A172 (cell line): ENCODE measurements at regions not wholly inside any gene's neighbourhood (a gene's known extent, or its start where the extent isn't known, plus 50 kb on each side); places are given as distances from the start of the nearest gene placed in this dataset.

Experiments
- DNase-seq: peaks from one replicate; pipeline ENCODE4 v3.0.0-alpha.2; 2015; ENCODE audit warnings: low spot score

DNA sequence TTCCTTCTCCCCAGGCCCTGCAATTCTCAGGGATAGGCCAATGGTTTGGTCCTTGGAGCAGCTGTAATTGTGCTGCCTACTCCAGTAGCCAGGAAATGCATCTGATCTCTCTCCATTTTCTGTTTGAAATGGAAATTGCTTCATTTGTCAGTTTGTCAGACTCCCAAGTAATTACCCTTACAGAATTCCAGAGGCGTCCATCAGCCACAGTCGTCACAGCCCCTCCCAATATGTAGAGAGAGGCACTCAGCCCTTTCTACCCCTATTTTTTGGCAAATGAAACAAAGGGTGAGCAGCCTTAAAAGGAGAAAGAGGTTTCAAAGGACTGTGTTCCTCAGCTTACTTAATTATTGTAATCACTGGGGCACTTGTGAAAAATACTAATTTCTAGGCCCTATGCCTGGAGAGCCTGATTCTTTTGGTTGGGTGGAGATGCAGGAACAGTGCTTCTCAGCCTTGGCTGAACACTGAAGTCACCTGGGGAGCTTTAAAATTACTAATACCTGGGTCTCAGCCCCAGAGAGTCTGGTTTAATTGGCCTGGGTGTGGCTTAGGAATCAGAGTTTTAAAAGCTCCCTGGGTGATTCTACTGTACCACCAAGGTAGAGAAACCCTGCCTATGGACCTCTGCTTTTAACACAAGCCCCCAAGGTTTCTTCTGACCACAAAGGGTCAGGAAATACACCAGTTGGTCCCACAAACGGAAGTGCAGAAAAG is 190.0 kb downstream of the EMP1 start:
- DNase-seq: no peak

DNA sequence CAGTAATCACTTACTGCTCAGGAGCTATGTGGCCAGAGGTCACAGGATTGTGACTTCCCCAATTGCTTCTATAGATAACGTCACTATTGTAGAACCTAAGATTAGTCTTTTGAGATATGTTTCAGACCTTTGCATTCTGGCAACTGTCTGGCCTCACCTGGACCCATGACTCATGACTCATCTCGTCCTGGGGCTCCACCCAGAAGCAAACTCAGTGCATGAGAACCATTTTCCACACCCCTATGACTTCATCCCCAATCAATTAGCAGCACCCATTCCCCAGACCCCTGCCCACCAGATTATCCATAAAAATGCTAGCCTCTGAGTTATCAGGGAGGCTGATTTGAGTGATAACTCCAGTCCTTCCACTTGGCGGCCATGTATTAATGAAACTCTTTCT is 186.9 kb downstream of the EMP1 start:
- DNase-seq: no peak

DNA sequence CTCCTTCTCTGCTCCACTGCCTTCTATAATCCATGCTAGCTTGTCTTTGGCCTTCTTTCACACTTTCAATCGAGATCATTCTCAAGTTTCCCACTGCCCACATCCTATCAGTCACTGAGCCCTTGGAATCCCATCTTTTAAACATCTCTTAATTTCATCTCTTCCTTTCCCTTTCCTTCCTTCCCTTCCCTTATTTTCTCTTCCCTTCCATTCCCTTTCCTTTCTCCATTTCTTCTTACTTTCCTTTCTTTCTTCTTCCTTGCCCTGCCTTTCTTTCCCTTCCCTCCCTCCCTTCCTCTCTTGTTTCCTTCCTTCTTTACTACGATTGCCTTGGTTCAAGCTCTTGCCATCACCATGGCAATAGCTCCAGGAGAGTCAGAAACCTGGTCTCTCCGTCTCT is 183.8 kb downstream of the EMP1 start:
- no peak for DNase-seq

DNA sequence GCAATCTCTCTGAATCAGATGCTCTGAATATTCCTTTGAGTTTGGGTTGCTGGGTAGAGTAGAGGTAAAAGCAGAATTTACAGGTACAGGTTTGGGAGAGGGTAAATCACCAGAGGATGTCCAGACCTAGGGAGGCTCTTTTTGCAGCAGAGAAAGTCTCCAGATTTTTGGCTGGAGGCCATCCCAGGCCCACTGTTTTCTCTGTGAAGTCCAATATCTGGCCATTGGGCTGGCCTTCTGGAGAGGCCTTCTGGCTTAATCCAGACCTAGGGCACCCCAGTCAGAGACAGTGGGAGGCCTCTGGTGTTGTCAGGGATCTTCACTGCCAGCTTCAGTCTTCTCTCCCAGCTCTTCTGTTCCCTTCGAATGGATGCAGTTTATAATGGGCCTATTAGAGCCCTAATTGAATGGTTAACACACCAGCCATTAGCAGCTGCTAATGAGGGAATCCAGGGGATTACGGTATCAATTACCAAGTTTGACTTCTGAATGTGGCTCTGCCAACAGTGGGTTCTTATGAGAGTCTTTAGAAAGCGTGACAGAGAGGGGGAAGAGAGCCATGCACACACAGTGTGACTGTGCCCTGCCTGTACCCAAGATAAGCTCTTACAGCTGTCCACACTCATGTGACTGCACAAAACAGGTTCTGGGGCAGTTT is 183.1 kb downstream of the EMP1 start:
- no peak for DNase-seq

DNA sequence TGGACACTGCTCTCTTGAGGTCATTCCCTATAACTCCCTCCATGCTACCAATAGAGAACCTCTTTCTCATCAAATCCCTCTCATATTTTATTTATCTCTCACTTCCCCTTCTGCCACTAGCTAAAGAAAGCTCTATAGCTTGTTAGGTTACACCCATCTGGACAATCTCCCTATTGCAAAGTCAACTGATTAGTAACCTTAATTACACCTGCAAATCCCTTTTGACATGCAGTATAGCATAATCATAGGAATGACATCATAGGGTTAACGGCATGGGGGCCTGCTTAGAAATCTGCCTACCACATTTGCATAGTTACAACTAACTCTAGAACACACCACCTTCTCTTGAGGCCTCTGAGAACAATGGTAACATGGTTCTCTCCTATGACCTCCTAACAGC is 181.2 kb downstream of the EMP1 start:
- no peak for DNase-seq

DNA sequence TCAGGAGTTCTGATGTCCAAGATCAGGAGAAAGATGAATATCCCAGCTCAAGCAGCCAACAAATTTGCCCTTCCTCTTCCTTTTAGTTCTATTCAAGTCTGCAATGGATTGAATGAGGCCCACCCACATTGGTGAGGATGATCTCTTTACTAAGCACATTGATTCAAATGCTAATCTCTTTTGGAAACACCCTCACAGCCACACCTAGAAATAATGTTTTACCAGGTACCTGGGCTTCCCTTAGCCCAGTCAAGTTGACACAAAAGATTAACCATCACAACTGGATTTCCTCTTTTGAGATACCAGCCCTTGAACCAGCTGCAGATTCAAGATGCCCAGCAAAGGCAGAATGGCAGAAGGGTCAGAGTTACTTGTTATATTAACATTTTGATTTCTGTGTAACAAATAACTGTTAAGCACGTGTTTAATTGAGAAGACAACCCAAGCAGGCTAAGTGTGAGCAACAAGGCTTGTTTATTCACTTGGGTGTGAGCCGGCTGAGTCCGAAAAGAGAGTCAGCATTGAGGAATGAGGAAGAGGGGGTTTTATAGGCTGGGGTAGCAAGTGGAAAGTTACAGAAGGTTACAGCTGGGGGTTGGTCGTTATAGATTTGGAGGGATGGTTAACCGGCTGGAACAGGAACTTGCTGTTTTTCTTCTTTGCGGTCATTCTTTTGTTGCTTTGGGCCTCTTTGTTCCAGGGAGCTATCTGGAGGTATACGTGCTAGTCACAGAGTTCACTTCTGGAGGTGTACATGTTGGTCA is 180.3 kb downstream of the EMP1 start:
- DNase-seq: no peak

DNA sequence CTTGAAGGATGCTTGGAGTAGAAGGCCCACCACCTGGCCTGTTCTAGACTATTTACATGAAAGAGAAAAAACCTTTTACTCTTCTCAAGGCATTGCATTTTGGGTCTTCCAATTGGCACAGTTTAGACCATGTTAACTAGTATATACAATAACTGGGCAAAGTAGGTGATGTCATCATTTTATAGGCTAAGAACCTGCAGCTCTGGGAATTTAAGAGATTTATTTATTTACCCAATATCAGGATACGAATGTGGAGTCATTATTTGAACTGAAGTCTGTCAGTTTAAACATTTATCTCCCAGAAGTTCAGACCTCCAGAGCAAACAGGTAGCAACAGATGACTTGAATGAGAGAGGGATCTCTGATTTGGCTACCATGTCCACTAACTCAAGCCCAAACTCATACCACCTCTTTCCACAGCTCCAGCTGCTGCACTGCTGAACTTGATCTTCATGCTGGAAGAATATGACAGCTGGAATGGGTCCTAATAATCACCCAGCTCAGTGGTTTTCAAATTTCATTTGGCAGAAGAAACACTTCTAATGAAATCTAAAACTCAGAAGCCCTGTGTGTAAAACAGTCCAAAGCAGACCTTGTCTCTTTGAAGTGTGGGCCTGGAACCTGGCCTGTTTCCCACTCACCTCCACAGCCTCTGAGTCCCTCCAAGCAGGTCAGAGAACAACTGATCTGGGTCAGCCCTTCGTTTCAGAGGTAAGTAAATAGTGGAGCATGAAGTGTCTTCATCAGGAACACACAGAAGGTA is 179.2 kb downstream of the EMP1 start:
- no peak for DNase-seq

DNA sequence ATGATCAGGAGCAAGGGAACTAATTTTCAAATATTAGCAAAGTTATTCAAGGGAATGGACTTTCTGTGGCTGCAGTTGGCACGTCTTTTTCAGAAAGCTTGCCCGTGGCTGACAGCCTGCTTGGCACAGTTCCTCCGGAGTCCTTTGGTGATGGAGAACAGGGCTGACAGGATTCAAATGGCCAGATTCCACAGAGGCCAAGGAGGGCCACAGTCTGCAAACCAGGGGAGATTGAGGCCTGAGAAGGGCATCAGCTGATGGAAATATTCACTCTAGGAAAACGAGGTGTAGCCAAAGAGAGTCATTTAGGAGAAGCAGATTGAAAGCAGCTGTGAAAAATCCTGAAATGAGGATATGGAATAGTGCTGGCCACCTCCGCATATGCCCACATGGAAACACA is 178.3 kb downstream of the EMP1 start:
- no peak for DNase-seq

DNA sequence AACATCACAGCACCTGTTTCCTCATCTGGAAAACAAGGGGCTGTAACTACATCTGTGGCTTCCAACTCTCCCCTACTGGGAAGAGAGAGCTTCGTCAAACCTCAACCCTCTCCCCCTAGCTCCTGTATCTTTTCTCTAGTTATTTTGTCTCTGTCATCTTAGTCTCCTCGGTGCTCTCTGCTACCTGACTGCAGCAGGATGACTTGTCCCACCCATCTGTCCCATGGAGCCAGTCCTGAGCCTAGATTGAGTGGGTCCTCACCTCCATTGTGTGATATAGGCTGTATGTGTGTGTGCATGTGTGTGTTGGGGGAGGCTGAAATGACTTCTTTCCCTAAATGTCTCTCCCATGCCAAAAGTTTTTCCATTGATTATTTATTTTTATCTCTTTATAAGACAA is 177.3 kb downstream of the EMP1 start:
- DNase-seq: no peak

DNA sequence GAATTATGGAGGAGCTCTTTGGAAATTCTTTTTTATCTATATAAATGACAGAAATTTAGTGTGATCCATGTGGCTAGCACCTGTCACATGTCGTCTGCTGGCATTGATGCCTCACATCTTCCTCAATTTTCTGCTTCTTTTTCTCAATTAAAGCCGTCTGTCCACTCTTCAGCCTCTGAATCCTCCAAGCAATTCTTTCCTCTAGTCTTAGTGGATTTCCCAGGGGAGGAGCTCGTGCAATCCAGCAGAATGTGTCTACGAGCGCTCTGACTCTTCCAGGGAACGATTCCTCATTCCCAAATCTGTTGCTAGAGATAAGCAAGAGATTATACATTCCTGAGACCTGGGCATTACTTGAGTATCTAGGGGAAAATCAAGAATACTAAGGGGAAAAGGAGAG is 176.6 kb downstream of the EMP1 start:
- DNase-seq: no peak

DNA sequence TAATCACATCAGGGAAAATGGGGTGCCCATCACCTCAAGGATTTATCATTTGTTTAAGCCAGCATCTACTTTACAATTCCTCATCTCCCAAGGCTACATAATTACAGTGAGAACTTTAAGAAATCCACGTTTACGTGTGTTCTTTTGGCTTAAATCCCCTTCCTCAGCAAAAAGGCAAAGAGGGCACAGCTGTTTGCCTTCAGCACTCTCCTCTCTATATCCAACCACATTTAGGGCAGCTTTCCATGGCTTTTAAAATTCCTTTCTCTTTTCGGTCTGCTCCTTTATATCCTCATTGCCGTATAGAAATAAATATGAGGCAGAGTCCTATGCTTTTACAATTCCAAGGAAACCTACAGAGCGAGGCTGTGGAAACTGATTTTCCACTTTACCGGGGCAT is 175.9 kb downstream of the EMP1 start:
- DNase-seq: no peak

DNA sequence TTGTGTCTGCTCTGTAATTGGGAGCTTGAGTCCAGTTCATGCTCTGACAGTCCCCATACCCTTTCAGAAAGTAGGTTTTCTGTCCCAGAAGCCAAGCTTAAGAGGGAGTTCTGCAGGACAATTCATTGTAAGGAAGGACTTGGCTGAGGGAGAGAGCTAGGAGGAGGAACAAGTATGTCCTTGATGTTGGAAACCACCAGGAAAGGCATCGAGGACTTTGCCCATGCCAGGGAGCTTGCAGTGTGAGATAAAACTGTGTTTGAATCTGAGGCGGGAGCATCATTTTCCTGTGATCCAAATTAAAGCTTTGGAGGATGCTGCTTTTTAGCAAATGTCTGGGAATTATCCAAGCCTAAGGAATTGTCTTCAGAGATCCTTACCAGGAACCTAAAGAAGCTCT is 175.3 kb downstream of the EMP1 start:
- DNase-seq: no peak

DNA sequence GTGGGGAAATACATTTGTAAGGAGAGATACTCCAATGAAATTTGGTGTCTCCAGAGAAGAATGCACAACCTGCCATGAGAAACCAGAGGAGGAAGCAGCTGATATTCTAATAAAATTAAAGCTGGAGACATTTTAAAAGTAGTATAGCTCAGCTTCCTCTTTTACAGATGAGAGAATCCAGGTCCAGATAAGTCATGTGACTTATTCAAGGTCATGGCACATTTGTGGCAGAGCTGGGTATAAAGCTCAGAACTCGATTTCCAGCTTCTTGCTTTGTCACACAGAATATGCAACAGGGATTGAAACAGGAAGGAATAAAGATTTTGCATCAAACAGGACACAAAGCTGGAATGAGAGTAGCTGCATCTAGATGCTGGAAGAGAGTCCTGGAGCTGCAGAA is 174.8 kb downstream of the EMP1 start:
- DNase-seq: no peak

DNA sequence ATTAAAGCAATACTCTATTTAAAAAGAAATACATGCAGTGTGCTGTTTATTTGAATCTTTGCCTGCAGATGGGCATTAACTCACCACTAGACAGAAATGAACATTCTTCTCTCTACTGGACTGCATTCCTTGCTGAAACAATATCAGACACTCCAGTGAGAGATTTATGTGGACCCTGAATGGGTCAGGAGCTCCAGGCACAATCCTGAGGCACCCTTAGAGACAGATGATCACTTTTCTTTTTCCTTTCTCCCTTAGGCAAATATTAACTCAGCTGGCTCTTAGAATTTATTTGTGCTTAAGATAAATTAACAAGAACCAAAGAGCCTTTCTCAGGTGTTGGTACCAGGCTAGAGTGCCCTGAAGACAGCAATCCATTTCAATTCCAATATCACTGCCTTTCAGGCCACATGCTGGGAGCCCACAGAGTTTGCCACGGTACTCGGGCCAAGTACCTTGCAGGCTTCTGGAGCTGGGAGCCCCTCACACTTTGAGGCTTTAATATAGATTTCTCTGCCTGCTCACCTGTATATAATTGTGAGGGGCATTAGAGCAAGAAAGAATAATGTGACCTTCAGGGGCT is 173.0 kb downstream of the EMP1 start:
- DNase-seq: no peak

DNA sequence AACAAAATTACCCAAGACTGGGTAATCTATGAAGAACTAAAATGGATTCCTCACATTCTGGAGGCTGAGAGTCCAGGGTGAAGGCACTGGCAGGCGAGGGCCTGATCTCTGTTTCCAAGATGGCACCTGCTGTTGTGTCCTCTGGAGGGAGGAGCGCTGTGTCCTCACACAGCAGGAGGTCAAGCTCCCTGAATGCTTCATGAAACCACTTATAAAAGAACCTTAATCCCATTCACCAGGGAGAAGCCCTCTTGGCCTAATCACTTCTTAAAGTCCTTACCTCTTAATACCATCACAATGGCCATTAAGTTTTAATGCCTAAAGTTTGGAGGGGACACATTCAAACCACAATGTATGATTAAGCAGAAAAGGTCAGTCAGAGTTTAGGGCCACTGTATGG is 172.4 kb downstream of the EMP1 start:
- no peak for DNase-seq

DNA sequence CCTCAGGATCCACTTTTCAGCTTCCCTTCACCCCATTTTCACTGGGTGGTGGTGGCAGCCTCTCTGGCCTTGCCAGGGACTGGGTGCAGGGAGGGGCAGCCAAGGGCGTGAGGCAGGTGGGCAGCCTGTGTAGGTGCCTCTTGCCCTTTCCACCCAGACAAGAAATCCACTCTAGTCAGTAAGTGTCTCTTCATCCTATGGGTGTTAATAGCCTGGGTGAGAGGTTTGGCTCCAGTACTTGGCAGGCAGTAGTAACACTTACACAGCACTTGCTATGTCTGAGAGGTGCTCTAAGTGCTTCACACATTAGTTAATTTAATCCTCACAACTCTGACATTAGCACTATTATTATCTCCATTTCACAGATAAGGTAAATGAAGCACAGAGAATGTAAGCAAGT is 171.9 kb downstream of the EMP1 start:
- DNase-seq: no peak

DNA sequence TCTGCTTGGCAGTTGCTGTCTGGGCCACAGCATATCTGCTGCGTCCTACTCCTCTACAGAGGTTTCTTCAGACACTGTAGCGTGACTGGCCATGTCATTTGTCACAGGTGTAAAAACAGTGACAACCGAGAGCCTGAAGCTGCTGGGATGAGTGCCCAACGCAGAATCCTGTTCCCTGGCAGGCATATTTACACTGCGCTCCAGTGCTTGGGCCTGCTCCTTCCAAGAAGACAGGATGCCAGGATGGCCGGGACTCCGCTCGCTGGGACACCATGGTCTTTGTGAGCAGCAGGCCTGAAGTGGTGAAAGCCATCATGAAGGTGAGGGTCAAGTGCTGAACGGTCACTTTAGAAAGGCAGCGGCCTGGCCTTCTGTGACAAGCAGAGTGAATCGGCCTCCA is 171.4 kb downstream of the EMP1 start:
- DNase-seq: no peak

DNA sequence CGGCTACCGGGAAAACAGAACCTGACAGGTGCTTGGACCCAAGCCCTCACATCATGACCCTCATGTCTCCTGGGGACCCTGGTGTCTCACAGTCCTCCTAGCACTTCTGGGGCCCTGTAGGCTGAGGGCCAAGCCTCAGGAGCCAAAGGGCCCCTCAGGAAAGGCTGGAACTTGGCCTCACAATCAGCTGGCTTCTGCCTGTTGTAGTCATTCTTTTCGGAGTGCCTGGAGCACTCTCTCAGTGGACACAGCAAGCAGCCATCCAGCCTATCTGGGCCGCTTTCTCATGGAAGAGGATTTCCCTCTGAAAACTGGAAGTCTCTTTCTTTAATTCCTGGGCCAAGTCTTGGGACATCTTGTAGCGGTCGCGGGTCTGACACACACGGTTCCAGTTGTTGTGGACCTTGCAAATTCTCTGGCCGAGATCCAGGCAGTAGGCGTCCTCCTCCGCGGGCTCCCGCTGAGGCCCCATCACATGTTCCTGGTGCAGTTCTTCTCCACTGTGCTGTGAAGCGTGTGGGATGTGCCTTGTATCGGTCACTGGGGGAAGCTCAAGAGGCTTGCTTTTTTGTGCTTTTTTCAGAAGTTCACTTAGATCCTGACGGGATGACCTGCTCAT is 169.3 kb downstream of the EMP1 start:
- no peak for DNase-seq

DNA sequence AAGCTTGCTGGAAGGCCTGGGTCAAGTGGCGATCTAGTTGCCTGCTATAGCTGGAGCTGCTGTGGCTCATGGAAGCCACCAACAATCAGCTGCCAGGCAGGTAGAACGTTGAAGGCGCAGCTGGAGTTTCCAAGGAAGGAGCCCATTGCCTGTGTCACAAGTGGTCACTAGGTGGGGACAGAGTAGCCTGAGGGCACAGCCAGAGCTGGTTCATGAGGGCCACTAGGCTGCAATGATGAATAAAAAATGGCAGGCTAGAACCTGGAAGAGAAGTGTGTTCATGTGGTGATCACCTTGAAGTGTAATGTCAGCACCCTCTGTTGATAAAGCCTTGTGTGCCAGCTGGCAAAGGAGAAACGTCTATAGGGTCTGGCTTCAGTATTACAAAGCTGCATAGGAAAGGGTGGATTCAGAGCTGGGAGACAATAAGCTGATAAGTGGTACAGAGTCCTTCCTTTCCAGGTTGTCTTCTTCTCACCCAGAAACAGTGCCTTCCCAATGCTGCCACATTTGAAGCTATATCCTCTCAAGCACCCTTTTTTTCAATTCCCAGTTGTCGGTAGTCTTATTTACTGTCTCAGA is 165.8 kb downstream of the EMP1 start:
- DNase-seq: peak; percentile 51

DNA sequence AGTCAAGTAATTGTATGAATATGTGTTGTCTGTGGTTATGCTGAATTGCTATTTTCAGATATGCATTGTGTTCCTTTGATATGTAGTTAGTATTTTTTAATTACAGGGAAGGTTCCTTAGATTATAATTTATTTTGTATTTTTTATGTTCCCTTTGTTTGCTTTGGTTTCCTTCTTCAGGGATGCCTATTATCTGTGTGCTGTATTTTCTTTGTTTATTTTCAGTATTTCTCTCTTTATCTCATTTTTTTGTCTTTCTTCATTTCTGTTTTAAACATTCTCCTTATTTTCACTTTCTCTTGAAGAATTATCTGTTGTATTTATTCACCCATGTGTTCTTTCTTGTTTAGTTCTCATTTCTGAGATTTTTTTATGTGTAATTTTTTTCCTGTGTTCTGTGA is 163.1 kb downstream of the EMP1 start:
- no peak for DNase-seq

DNA sequence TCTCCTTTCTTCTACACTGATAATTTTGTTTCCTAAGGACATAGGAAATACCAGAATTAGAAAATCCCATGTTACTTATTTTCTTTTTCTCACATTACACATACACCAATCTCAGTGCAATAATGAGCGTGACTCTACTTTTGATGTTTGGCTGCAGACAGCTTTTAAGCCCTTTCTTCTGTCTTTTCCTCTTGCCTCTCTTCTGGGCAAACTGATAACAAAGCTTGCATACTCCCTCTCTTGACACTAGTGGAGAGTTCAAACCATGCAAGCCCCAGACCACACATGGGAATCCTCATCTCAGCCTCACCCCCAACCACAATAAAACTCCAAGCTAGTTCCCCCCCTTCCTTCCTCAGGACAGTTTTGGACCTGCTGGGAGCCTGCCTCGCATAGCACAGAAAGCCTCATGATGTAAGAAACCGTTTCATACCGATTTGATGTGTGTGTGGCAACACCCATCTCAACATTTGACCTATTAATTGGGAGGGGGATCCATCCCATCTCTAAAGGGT is 161.9 kb downstream of the EMP1 start:
- DNase-seq: no peak
